SK-N-MC (cell line): ENCODE measurements at regions not wholly inside any gene's neighbourhood (a gene's known extent, or its start where the extent isn't known, plus 50 kb on each side); places are given as distances from the start of the nearest gene placed in this dataset.

Experiments used
- EZH2 ChIP-seq: fragments of 200-600 bp; sonication (generic); IDR thresholded peaks from one replicate; pipeline ENCODE4 v1.6.1; 2017; ENCODE audit warnings: antibody characterized with exemption
- POLR2AphosphoS5 ChIP-seq: IDR thresholded peaks from 2 replicates; pipeline ENCODE4 v1.6.1; 2012; ENCODE audit warnings: mild to moderate bottlenecking, low read depth, low read length, borderline replicate concordance

- TF ChIP-seq POLR2AphosphoS5 = no peak
- no peak for TF ChIP-seq EZH2
These were observed 874.2 kb downstream of the KCNMA1 start for GRCh38 chr10:76763376-76763775.
